Transverse colon (tissue), 4 donors: ENCODE measurements at regions not wholly inside any gene's neighbourhood (a gene's known extent, or its start where the extent isn't known, plus 50 kb on each side); places are given as distances from the start of the nearest gene placed in this dataset.
A peak's percentile ranks its signal among the peaks of the same experiment; 100 is the strongest.

ENCODE experiments used
- DNase-seq: peaks from one replicate; pipeline ENCODE4 v3.0.0-alpha.2; 2019
- H3K27ac ChIP-seq, 4 donors: fragments of 200-600 bp; sonication (generic); 2 replicates each; pipeline ENCODE4 v1.5.1; 2016 to 2018; ENCODE audit warnings: inconsistent platforms in 4 of 4
- H3K27me3 ChIP-seq: fragments of 200-600 bp; sonication (generic); 2 replicates; pipeline ENCODE4 v1.5.1; 2017; ENCODE audit warnings: inconsistent platforms
- H3K36me3 ChIP-seq, 4 donors: fragments of 200-600 bp; sonication (generic); 2 replicates each; pipeline ENCODE4 v1.5.1; 2017 to 2019; ENCODE audit warnings: inconsistent platforms in 4 of 4
- H3K4me1 ChIP-seq, 4 donors: fragments of 200-600 bp; sonication (generic); 2 replicates each; pipeline ENCODE4 v1.5.1; 2017 to 2020; ENCODE audit warnings: inconsistent platforms in 4 of 4
- H3K4me3 ChIP-seq, 4 donors: fragments of 200-600 bp; sonication (generic); 1 replicate in 1 of 4; 2 replicates in 3 of 4; pipeline versions ENCODE4 v1.5.1 to v1.6.1; 2017 to 2019; ENCODE audit warnings: inconsistent platforms in 4 of 4
- H3K9me3 ChIP-seq, 2 donors: fragments of 200-600 bp; sonication (generic); 2 replicates each; pipeline ENCODE4 v1.5.1; 2017 to 2019; ENCODE audit warnings: inconsistent platforms in 2 of 2
- EP300 ChIP-seq: sonication (generic); formaldehyde crosslinking; IDR thresholded peaks from one replicate; pipeline ENCODE4 v1.6.1; 2017; ENCODE audit warnings: antibody characterized with exemption, low read depth
- POLR2A ChIP-seq: fragments of 450-650 bp; IDR thresholded peaks from one replicate; pipeline ENCODE4 v1.6.1; 2016; ENCODE audit warnings: antibody characterized with exemption, mild to moderate bottlenecking, moderate library complexity
- POLR2AphosphoS5 ChIP-seq, 3 donors: sonication (generic); formaldehyde crosslinking; IDR thresholded peaks; one replicate each; pipeline ENCODE4 v1.6.1; 2016; ENCODE audit warnings: antibody characterized with exemption in 3 of 3
- WGBS, 2 donors: methylation state at CpG; one replicate each; pipeline ENCODE4 v1.1.5; 2018; ENCODE audit warnings: low coverage in 1 of 2; 5-methylcytosine and 5-hydroxymethylcytosine counted together
- in situ Hi-C, 4 donors: fragments of 200-750 bp; cut with MboI; loops; one replicate each; pipeline versions ENCODE4 v1.15.0 to v1.15.1; 2017; ENCODE audit warnings: low sequenced_read_pairs in 3 of 4, low pct_ligation_motif_present in 1 of 4, low pct_unique_long_range_greater_than_20kb in 1 of 4
- intact Hi-C: fragments of 100-400 bp; cut with DNase I; formaldehyde crosslinking; loops from one replicate; pipeline ENCODE4 v1.15.1; 2023; ENCODE audit warnings: low total_unique reads
- TF ChIP-seq, protein P1 (sequence below), 5 experiments: fragments of 200-600 bp in 3 of 5; fragments of 450-650 bp in 2 of 5; sonication (generic) in 3 of 5; IDR thresholded peaks; 1 replicate in 2 of 5; 2 replicates in 3 of 5; pipeline ENCODE4 v1.5.1; 2016 to 2017; ENCODE audit warnings: antibody characterized with exemption in 5 of 5, inconsistent platforms in 3 of 5, mild to moderate bottlenecking in 2 of 5, moderate library complexity in 1 of 5

DNA sequence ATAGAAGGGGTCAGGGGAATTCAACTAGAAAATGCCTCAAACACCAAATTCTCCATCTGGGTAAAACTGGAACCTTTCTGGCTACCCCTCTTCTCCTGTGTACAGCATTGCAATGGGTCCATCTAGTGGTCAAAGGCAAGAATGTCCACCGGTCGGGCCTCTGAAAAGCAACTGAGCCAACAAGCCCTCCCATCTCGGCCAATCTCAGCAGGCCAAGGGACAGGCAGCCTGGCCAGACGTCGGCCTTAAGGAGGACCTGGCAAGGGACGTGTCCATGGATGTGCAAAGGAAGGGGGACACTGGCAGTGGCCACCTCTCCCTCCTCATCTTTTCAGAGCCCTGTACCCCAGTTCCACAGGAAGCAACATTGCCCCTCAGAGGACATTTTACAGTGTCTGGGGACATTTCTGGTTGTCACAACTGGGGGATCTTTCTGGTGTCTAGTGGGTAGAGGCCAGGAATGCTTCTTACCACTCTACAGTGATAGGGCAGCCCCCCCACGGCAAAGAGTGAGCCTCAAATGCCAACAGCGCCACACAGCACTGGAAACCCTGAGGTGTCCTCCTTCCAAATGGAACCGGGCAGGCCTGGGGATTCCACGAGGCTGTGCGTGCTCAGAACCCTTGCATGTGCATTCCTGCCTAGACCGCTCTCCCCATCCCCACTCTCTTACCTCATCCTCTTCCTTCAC, 99.8 kb upstream of the FOXA2 start:
- no peak overlapping the region for H3K27ac ChIP-seq
- no peaks in the 10 kb centered on the region for H3K27me3 ChIP-seq
- H3K36me3 ChIP-seq, result no peaks in the 10 kb centered on the region
- in situ Hi-C loops (loop anchor here in 3 of 4 donors (10.0 to 25.0 kb wide), 3 partner anchors 349 to 928 kb away; partner anchors contain the start of gene CST9 (in 1 of the 3)), intact Hi-C loops (loop anchor here (5.0 to 10.0 kb wide), 2 partner anchors 347 to 651 kb away; no protein-coding TSS in a partner anchor)
- no peaks in the 10 kb centered on the region for H3K9me3 ChIP-seq
- no peak overlapping the region for H3K4me3 ChIP-seq
- no peaks in the 10 kb centered on the region for H3K4me1 ChIP-seq
- peak; percentile 57 for DNase-seq
- WGBS, 2 donors, result 40 to 84% methylated on average over 5 to 12 of the region's 12 CpGs
- TF ChIP-seq POLR2AphosphoS5 (IDR thresholded peaks at IDR 0.05) (no peak), POLR2A (no peak), EP300 (no peak)
- TF ChIP-seq, protein P1, sequence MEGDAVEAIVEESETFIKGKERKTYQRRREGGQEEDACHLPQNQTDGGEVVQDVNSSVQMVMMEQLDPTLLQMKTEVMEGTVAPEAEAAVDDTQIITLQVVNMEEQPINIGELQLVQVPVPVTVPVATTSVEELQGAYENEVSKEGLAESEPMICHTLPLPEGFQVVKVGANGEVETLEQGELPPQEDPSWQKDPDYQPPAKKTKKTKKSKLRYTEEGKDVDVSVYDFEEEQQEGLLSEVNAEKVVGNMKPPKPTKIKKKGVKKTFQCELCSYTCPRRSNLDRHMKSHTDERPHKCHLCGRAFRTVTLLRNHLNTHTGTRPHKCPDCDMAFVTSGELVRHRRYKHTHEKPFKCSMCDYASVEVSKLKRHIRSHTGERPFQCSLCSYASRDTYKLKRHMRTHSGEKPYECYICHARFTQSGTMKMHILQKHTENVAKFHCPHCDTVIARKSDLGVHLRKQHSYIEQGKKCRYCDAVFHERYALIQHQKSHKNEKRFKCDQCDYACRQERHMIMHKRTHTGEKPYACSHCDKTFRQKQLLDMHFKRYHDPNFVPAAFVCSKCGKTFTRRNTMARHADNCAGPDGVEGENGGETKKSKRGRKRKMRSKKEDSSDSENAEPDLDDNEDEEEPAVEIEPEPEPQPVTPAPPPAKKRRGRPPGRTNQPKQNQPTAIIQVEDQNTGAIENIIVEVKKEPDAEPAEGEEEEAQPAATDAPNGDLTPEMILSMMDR (IDR thresholded peaks at IDR 0.05), result peak; percentile 78 to 86 (median 81)

DNA sequence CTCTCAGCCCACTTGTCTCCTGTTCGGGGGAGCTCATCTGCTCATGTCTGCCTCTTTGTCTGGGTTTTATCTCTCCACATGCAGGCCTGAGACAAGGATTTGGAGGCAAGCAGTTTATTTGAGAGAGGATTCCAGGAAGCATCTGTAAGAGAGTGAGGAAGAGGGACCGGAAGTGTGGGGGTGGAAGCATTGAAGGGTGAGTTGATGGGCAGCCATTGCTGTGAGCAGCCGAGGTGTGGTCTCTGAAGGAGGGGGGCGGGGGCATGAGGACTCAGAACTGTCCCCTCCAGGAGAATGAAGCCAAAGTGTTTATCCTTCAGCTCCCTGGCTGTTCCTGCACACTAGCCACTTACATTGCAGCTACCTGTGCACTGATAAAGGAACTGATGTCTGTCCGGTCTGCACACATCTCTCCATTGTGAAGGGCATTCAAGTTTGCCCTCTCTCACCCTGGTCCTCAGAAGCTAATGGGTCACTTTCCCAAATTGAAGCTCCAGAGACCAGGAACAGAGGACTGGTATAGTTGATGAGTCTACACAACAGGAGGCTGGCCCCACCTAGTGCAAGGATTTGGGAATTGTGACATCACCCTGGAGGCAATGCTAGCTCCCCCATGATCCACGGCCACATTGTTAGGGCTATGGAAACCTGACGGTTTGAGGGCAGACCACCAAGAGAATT, 100.5 kb upstream of the FOXA2 start:
- no peak overlapping the region for H3K27ac ChIP-seq

DNA sequence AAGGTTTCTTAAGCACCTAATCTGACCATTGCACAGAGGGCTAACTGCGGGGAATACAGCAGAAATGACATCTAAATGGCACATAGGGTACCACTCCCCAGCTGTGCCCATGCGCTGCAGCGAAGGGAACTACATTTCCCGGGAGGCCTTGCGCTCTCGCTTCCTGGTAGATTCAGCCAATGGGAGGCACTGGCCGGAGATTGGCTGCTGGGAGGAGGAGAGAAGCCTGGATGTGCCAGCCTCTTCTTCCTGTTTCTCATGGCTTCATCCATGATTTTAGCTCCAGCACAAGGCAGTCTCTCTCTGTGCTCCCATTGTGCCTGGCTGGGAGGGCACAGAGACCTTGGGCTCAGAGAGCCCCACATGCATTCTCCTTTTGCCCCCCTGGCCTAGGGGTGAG, 101.7 kb upstream of the FOXA2 start:
- TF ChIP-seq POLR2A, result no peak
- no peak for TF ChIP-seq EP300
- TF ChIP-seq POLR2AphosphoS5 (IDR thresholded peaks at IDR 0.05), result no peak
- TF ChIP-seq, protein P1 (IDR thresholded peaks at IDR 0.05), result no peak
- H3K27ac ChIP-seq, result no peak overlapping the region
- H3K4me1 ChIP-seq, result no peaks in the 10 kb centered on the region
- 52% methylated on average over 7 of the region's 7 CpGs; no CpG with 5 or more reads in 1 of the 2 donors for WGBS, 2 donors
- no peaks in the 10 kb centered on the region for H3K27me3 ChIP-seq
- H3K4me3 ChIP-seq, result no peak overlapping the region
- no peaks in the 10 kb centered on the region for H3K36me3 ChIP-seq
- intact Hi-C loops, result loop anchor here (10.0 kb wide), 1 partner anchor 649 kb away; no protein-coding TSS in a partner anchor
- in situ Hi-C loops, result loop anchor here (5.0 to 25.0 kb wide), 4 partner anchors 349 to 926 kb away; partner anchors contain the start of gene CST9 (in 1 of the 4)
- H3K9me3 ChIP-seq, result no peaks in the 10 kb centered on the region
- DNase-seq, result peak; percentile 23

More for the DNA sequence above, 100.5 kb upstream of the FOXA2 start:
- no peak for DNase-seq
- Histone ChIP-seq H3K4me1 (no peaks in the 10 kb centered on the region), H3K36me3 (no peaks in the 10 kb centered on the region), H3K27me3 (no peaks in the 10 kb centered on the region), H3K4me3 (no peak overlapping the region), H3K9me3 (no peaks in the 10 kb centered on the region)
- intact Hi-C loops (loop anchor here (5.0 to 10.0 kb wide), 2 partner anchors 348 to 650 kb away; no protein-coding TSS in a partner anchor), in situ Hi-C loops (loop anchor here (5.0 to 25.0 kb wide), 4 partner anchors 348 to 927 kb away; partner anchors contain the start of gene CST9 (in 1 of the 4))
- TF ChIP-seq POLR2AphosphoS5 (IDR thresholded peaks at IDR 0.05) (no peak), POLR2A (no peak), EP300 (no peak)
- TF ChIP-seq, protein P1 (IDR thresholded peaks at IDR 0.05), result no peak
- 60 to 85% methylated on average over 3 to 7 of the region's 7 CpGs for WGBS, 2 donors
